HepG2 (cell line): ENCODE measurements at regions not wholly inside any gene's neighbourhood (a gene's known extent, or its start where the extent isn't known, plus 50 kb on each side); places are given as distances from the start of the nearest gene placed in this dataset.
A peak's percentile ranks its signal among the peaks of the same experiment; 100 is the strongest.

Experiments
- ATAC-seq: fragments of 200-7000 bp; cut with Tn5 transposase; 3 replicates; pipeline ENCODE4 v1.9.1; 2020; ENCODE audit warnings: mild to moderate bottlenecking, moderate library complexity
- BruUV-seq: library from RNA; stranded (reverse); fragments of 400-500 nt; replicated peaks from 2 replicates; lab custom pipeline; 2021; lab: Mats Ljungman, UMichigan
- CTCF ChIA-PET: fragments of 300-600 bp; formaldehyde crosslinking; extraction: SDS; loops from one replicate; lab custom pipeline; 2021; ENCODE audit warnings: low total read pairs, inconsistent platforms, low intra/inter-chr PET ratio; lab: Yijun Ruan, JAX
- POLR2A ChIA-PET: fragments of 350-600 bp; sonication (Branson Sonifier 250); formaldehyde crosslinking; loops from one replicate; lab custom pipeline; 2020; ENCODE audit warnings: antibody characterized with exemption, inconsistent platforms; lab: Yijun Ruan, JAX
- DNase-seq: peaks from one replicate; pipeline ENCODE4 v3.0.0-alpha.2; 2015; ENCODE audit warnings: low spot score
- FAIRE-seq: peaks from 3 replicates; lab custom pipeline; 2011; peaks lifted over from hg19 to GRCh38; lab: Jason Lieb, UNC
- H2AFZ ChIP-seq: one replicate; pipeline ENCODE4 v1.6.1; 2011; ENCODE audit warnings: low read length, inconsistent platforms
- H3K27ac ChIP-seq: fragments of 300-600 bp; 3 replicates; pipeline ENCODE4 v1.8.0; 2011; ENCODE audit warnings: mixed run types, mild to moderate bottlenecking, mixed read lengths, low read length, inconsistent platforms; ENCODE audit not compliant: insufficient read depth; ENCODE audit errors: extremely low read length
- H3K27me3 ChIP-seq, 2 experiments: fragments of 200-600 bp in 1 of 2; 2 replicates in 1 of 2; 3 replicates in 1 of 2; pipeline versions ENCODE4 v1.6.0 to v1.8.0; 2011; ENCODE audit warnings: low read length in 2 of 2, mild to moderate bottlenecking in 2 of 2, moderate library complexity in 2 of 2, inconsistent platforms in 1 of 2; ENCODE audit not compliant: insufficient read depth in 2 of 2, control insufficient read depth in 1 of 2
- H3K36me3 ChIP-seq, 2 experiments: fragments of 200-600 bp in 1 of 2; replicated peaks in 1 of 2; 2 replicates in 1 of 2; 3 replicates in 1 of 2; pipeline versions ENCODE4 v1.5.1 to v1.8.0; 2011; ENCODE audit warnings: low read length in 2 of 2, inconsistent platforms in 1 of 2; ENCODE audit not compliant: insufficient read depth in 2 of 2, control insufficient read depth in 1 of 2
- H3K4me1 ChIP-seq: 2 replicates; pipeline ENCODE4 v1.5.1; 2012; ENCODE audit warnings: low read length, inconsistent platforms; ENCODE audit not compliant: insufficient read depth
- H3K4me2 ChIP-seq: 2 replicates; pipeline ENCODE4 v1.6.0; 2011; ENCODE audit warnings: low read depth, low read length, inconsistent platforms
- H3K4me3 ChIP-seq, 3 experiments: fragments of 200-600 bp in 1 of 3; sonication (generic), shearing (Covaris generic) in 1 of 3; replicated peaks in 1 of 3; 2 replicates each; pipeline ENCODE4 v1.5.1; 2011 to 2016; ENCODE audit warnings: low read length in 3 of 3, inconsistent platforms in 2 of 3, low read depth in 2 of 3, mild to moderate bottlenecking in 2 of 3, control low read depth in 1 of 3, mixed read lengths in 1 of 3; ENCODE audit not compliant: insufficient read depth in 1 of 3
- H3K79me2 ChIP-seq: one replicate; pipeline ENCODE4 v1.6.1; 2011; ENCODE audit warnings: low read length, inconsistent platforms; ENCODE audit not compliant: insufficient read depth
- H3K9ac ChIP-seq: 2 replicates; pipeline ENCODE4 v1.6.0; 2011; ENCODE audit warnings: mild to moderate bottlenecking, low read depth, low read length, inconsistent platforms; ENCODE audit not compliant: insufficient read depth
- H3K9me3 ChIP-seq: 2 replicates; pipeline ENCODE4 v1.5.1; 2012; ENCODE audit warnings: mild to moderate bottlenecking, low read length
- H4K20me1 ChIP-seq: 2 replicates; pipeline ENCODE4 v1.6.0; 2011; ENCODE audit warnings: inconsistent platforms, mild to moderate bottlenecking, low read length, moderate library complexity; ENCODE audit not compliant: insufficient read depth
- HMG20B ChIP-seq: conservative IDR thresholded peaks from 2 replicates; pipeline ENCODE4 v1.6.1; 2016; ENCODE audit warnings: missing genetic modification reagents, missing compliant biosample characterization
- RBM22 ChIP-seq: fragments of 200-400 bp; formaldehyde crosslinking; optimal IDR thresholded peaks from 2 replicates; pipeline ENCODE3; 2017; ENCODE audit warnings: mild to moderate bottlenecking, low read length, moderate library complexity
- XRCC5 ChIP-seq: fragments of 200-400 bp; formaldehyde crosslinking; optimal IDR thresholded peaks from 2 replicates; pipeline ENCODE3; 2017; ENCODE audit warnings: mild to moderate bottlenecking, low read length
- YEATS2 ChIP-seq: sonication (generic); formaldehyde crosslinking; IDR thresholded peaks from 2 replicates; pipeline ENCODE4 v1.4.0; 2020; ENCODE audit warnings: missing genetic modification reagents, borderline replicate concordance
- ZMYM4 ChIP-seq: sonication (generic); formaldehyde crosslinking; IDR thresholded peaks from 2 replicates; pipeline ENCODE4 v1.8.1; 2023; ENCODE audit warnings: mild to moderate bottlenecking, missing genetic modification reagents
- ZNF205 ChIP-seq: IDR thresholded peaks from 2 replicates; pipeline ENCODE4 v1.6.1; 2018; ENCODE audit warnings: missing biosample characterization, missing genetic modification reagents
- ZNF224 ChIP-seq: sonication (generic); formaldehyde crosslinking; IDR thresholded peaks from 2 replicates; pipeline ENCODE4 v1.5.0; 2020; ENCODE audit warnings: mild to moderate bottlenecking, missing genetic modification reagents
- ZNF530 ChIP-seq: sonication (generic); formaldehyde crosslinking; IDR thresholded peaks from 2 replicates; pipeline ENCODE4 v1.5.0; 2020; ENCODE audit warnings: low read depth, mild to moderate bottlenecking, missing genetic modification reagents
- ZNF891 ChIP-seq: sonication (generic); formaldehyde crosslinking; IDR thresholded peaks from 2 replicates; pipeline ENCODE4 v1.5.0; 2020; ENCODE audit warnings: mild to moderate bottlenecking, missing genetic modification reagents
- ZSCAN25 ChIP-seq: sonication (generic); formaldehyde crosslinking; IDR thresholded peaks from 2 replicates; pipeline ENCODE4 v1.8.0; 2022; ENCODE audit warnings: mild to moderate bottlenecking, missing genetic modification reagents
- WGBS: methylation state at CpG from one replicate; pipeline ENCODE4 v1.1.6; 2017; ENCODE audit warnings: low lambda C conversion rate; 5-methylcytosine and 5-hydroxymethylcytosine counted together
- in situ Hi-C: cut with HindIII; loops from 2 replicates; pipeline ENCODE4 v1.10.0; 2017; ENCODE audit warnings: low pct_unique_long_range_greater_than_20kb; ENCODE audit not compliant: extremely low pct_ligation_motif_present
- intact Hi-C: fragments of 100-400 bp; cut with micrococcal nuclease; formaldehyde crosslinking; loops from one replicate; pipeline ENCODE4 v1.10.0; 2022; ENCODE audit not compliant: unreplicated experiment
- TF ChIP-seq, protein P1 (sequence below): sonication (generic); formaldehyde crosslinking; IDR thresholded peaks from 2 replicates; pipeline ENCODE4 v1.4.0; 2020; ENCODE audit warnings: missing genetic modification reagents
- TF ChIP-seq, protein P2 (sequence below): sonication (generic); formaldehyde crosslinking; IDR thresholded peaks from 2 replicates; pipeline ENCODE4 v1.8.1; 2022; ENCODE audit warnings: low read depth, mild to moderate bottlenecking, missing genetic modification reagents
- TF ChIP-seq, protein P3 (sequence below): sonication (generic); formaldehyde crosslinking; IDR thresholded peaks from 2 replicates; pipeline ENCODE4 v1.4.0; 2020; ENCODE audit warnings: missing genetic modification reagents, borderline replicate concordance

DNA sequence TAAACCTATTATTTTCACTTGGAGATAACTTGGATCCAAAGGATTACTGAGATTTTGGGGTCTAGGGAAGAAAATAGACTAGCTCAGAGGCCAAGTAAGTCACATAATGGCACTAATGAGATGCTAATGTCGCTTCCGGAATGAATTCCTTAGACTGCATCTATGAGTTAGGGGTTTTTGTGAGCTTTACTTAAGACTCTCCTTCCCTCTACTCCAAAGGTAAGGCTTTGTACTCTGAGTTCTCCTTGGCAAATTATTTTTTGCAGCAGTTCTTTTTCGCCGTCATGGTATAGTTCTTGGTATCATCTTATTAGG is 143.9 kb upstream of the KLF14 start (continued):
- TF ChIP-seq, protein P1, sequence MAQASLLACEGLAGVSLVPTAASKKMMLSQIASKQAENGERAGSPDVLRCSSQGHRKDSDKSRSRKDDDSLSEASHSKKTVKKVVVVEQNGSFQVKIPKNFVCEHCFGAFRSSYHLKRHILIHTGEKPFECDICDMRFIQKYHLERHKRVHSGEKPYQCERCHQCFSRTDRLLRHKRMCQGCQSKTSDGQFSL (CRISPR knock-in tag) = no peak
- TF ChIP-seq ZSCAN25 (CRISPR knock-in tag) (no peak), ZNF224 (CRISPR knock-in tag) (no peak), HMG20B (CRISPR knock-in tag) (no peak), ZNF891 (no peak), ZNF530 (CRISPR knock-in tag) (no peak), XRCC5 (no peak), ZNF205 (CRISPR knock-in tag) (no peak), ZMYM4 (CRISPR knock-in tag) (no peak), YEATS2 (CRISPR knock-in tag) (no peak)
- TF ChIP-seq, protein P2, sequence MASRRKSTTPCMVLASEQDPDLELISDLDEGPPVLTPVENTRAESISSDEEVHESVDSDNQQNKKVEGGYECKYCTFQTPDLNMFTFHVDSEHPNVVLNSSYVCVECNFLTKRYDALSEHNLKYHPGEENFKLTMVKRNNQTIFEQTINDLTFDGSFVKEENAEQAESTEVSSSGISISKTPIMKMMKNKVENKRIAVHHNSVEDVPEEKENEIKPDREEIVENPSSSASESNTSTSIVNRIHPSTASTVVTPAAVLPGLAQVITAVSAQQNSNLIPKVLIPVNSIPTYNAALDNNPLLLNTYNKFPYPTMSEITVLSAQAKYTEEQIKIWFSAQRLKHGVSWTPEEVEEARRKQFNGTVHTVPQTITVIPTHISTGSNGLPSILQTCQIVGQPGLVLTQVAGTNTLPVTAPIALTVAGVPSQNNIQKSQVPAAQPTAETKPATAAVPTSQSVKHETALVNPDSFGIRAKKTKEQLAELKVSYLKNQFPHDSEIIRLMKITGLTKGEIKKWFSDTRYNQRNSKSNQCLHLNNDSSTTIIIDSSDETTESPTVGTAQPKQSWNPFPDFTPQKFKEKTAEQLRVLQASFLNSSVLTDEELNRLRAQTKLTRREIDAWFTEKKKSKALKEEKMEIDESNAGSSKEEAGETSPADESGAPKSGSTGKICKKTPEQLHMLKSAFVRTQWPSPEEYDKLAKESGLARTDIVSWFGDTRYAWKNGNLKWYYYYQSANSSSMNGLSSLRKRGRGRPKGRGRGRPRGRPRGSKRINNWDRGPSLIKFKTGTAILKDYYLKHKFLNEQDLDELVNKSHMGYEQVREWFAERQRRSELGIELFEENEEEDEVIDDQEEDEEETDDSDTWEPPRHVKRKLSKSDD (CRISPR knock-in tag) = no peak

DNA sequence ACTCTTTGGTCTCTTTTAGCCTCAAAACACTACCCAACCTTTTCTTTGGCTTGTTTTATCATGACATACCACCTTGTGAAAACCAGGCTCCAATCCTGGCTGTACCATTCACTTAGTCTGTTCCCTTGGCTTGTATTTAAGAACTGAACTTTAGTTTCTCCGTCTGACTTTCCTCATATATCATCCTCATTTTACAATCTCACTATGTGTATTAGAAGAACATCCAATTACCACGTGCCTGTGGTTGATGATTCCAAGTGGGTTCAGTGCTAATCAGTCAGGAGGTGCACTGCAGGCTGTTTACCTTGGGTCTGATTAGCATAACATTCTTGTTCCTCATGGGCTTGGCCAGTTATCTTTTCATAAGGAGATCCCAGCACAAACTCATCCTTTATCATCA is 144.8 kb upstream of the KLF14 start:
- intact Hi-C loops = no loop called here
- CTCF ChIA-PET = no interaction called here

More for the DNA sequence above, 144.8 kb upstream of the KLF14 start:
- Histone ChIP-seq H3K79me2 (peaks cover 8% of the 10 kb centered on the region), H3K9me3 (no peaks in the 10 kb centered on the region), H3K9ac (no peak overlapping the region), H2AFZ (no peak overlapping the region), H3K27me3 (no peaks in the 10 kb centered on the region), H3K36me3 (peaks cover 17 to 61% of the 10 kb centered on the region in 2 experiments), H3K4me1 (peaks cover 41% of the 10 kb centered on the region), H3K4me3 (no peak overlapping the region), H3K4me2 (no peak overlapping the region), H3K27ac (no peak overlapping the region), H4K20me1 (peaks cover 7% of the 10 kb centered on the region; the same call in 1 of the 2 replicates)
- no peak for DNase-seq
- FAIRE-seq = no peak
- POLR2A ChIA-PET = no interaction called here
- in situ Hi-C loops = no loop called here
- TF ChIP-seq RBM22 = peak; percentile 78
- TF ChIP-seq, protein P3, sequence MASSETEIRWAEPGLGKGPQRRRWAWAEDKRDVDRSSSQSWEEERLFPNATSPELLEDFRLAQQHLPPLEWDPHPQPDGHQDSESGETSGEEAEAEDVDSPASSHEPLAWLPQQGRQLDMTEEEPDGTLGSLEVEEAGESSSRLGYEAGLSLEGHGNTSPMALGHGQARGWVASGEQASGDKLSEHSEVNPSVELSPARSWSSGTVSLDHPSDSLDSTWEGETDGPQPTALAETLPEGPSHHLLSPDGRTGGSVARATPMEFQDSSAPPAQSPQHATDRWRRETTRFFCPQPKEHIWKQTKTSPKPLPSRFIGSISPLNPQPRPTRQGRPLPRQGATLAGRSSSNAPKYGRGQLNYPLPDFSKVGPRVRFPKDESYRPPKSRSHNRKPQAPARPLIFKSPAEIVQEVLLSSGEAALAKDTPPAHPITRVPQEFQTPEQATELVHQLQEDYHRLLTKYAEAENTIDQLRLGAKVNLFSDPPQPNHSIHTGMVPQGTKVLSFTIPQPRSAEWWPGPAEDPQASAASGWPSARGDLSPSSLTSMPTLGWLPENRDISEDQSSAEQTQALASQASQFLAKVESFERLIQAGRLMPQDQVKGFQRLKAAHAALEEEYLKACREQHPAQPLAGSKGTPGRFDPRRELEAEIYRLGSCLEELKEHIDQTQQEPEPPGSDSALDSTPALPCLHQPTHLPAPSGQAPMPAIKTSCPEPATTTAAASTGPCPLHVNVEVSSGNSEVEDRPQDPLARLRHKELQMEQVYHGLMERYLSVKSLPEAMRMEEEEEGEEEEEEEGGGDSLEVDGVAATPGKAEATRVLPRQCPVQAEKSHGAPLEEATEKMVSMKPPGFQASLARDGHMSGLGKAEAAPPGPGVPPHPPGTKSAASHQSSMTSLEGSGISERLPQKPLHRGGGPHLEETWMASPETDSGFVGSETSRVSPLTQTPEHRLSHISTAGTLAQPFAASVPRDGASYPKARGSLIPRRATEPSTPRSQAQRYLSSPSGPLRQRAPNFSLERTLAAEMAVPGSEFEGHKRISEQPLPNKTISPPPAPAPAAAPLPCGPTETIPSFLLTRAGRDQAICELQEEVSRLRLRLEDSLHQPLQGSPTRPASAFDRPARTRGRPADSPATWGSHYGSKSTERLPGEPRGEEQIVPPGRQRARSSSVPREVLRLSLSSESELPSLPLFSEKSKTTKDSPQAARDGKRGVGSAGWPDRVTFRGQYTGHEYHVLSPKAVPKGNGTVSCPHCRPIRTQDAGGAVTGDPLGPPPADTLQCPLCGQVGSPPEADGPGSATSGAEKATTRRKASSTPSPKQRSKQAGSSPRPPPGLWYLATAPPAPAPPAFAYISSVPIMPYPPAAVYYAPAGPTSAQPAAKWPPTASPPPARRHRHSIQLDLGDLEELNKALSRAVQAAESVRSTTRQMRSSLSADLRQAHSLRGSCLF (CRISPR knock-in tag) = no peak
- WGBS = 99% methylated on average over 2 of the region's 2 CpGs
- BruUV-seq = no TSS peak
- no peak for ATAC-seq
